Uterus (tissue), 2 donors: ENCODE measurements at regions not wholly inside any gene's neighbourhood (a gene's known extent, or its start where the extent isn't known, plus 50 kb on each side); places are given as distances from the start of the nearest gene placed in this dataset.

Source experiments
- CTCF ChIP-seq, 4 experiments: fragments of 200-600 bp in 2 of 4; fragments of 450-650 bp in 2 of 4; sonication (generic) in 2 of 4; IDR thresholded peaks; one replicate each; pipeline ENCODE4 v1.5.1; 2016 to 2019; ENCODE audit warnings: antibody characterized with exemption in 4 of 4, mild to moderate bottlenecking in 2 of 4, moderate library complexity in 1 of 4
- POLR2A ChIP-seq, 2 donors: fragments of 450-650 bp; IDR thresholded peaks; one replicate each; pipeline ENCODE4 v1.6.1; 2016; ENCODE audit warnings: antibody characterized with exemption in 2 of 2, mild to moderate bottlenecking in 1 of 2, moderate library complexity in 1 of 2

- TF ChIP-seq CTCF (IDR thresholded peaks at IDR 0.05), result no peak
- TF ChIP-seq POLR2A (IDR thresholded peaks at IDR 0.05), result no peak
Observed at GRCh38 chr13:26896986-26897668, 136.5 kb upstream of the GPR12 start.
